ENCODE measurements at regions not wholly inside any gene's neighbourhood (a gene's known extent, or its start where the extent isn't known, plus 50 kb on each side); places are given as distances from the start of the nearest gene placed in this dataset.

GRCh38 chrX:25156323-25156722, 140.6 kb upstream of the ARX start:
- intact Hi-C loops (cut with DNase I): no loop called here
- Histone ChIP-seq H3K4me1 (no peaks in the 10 kb centered on the region), H3K27ac (no peak overlapping the region), H3K9me3 (no peaks in the 10 kb centered on the region), H3K36me3 (no peaks in the 10 kb centered on the region), H3K4me3 (no peak overlapping the region), H3K27me3 (no peaks in the 10 kb centered on the region)
- TF ChIP-seq CTCF (IDR thresholded peaks at IDR 0.05) (no peak), POLR2A (IDR thresholded peaks at IDR 0.05) (no peak)
- ATAC-seq (no peak), DNase-seq (no peak)
- 25% methylated on average over 3 of the region's 3 CpGs for WGBS (ENCODE audit: insufficient coverage, low coverage, low lambda C conversion rate, missing lambda C conversion rate)

- Histone ChIP-seq H3K27me3 (no peaks in the 10 kb centered on the region), H3K9me3 (no peaks in the 10 kb centered on the region), H3K27ac (no peak overlapping the region), H3K36me3 (no peaks in the 10 kb centered on the region), H3K4me3 (no peak overlapping the region), H3K4me1 (no peaks in the 10 kb centered on the region)
- ATAC-seq (no peak), DNase-seq (no peak)
- intact Hi-C loops (cut with DNase I): no loop called here
- TF ChIP-seq POLR2A (IDR thresholded peaks at IDR 0.05) (no peak), CTCF (IDR thresholded peaks at IDR 0.05) (no peak)
- WGBS (ENCODE audit: insufficient coverage, low coverage, low lambda C conversion rate, missing lambda C conversion rate): 47% methylated on average over 3 of the region's 3 CpGs
These were observed 138.4 kb upstream of the ARX start for GRCh38 chrX:25154168-25154567.

- no peak for TF ChIP-seq CTCF (IDR thresholded peaks at IDR 0.05)
- no peak for TF ChIP-seq POLR2A (IDR thresholded peaks at IDR 0.05)
- DNase-seq: no peak
- no peak overlapping the region for H3K27ac ChIP-seq
- H3K9me3 ChIP-seq: no peaks in the 10 kb centered on the region
- ATAC-seq: no peak
- 59% methylated on average over 2 of the region's 2 CpGs for WGBS (ENCODE audit: insufficient coverage, low coverage, low lambda C conversion rate, missing lambda C conversion rate)
- no peaks in the 10 kb centered on the region for H3K36me3 ChIP-seq
- intact Hi-C loops (cut with DNase I): no loop called here
- H3K4me3 ChIP-seq: no peak overlapping the region
- H3K4me1 ChIP-seq: no peaks in the 10 kb centered on the region
- H3K27me3 ChIP-seq: no peaks in the 10 kb centered on the region
These were observed 136.0 kb upstream of the ARX start for GRCh38 chrX:25151749-25152148.

GRCh38 chrX:25144043-25144940, 128.5 kb upstream of the ARX start:
- Histone ChIP-seq H3K36me3 (no peaks in the 10 kb centered on the region), H3K4me1 (no peaks in the 10 kb centered on the region), H3K4me3 (no peak overlapping the region), H3K27me3 (peaks cover 0 to 5% of the 10 kb centered on the region in 2 donors), H3K27ac (no peak overlapping the region), H3K9me3 (no peaks in the 10 kb centered on the region)
- peak in 2 of 3 donors; percentile 50 to 69 for DNase-seq
- TF ChIP-seq POLR2A (IDR thresholded peaks at IDR 0.05): no peak
- peak; percentile 70 to 84 (median 75) for TF ChIP-seq CTCF (IDR thresholded peaks at IDR 0.05)
- 18% methylated on average over 19 of the region's 19 CpGs for WGBS (ENCODE audit: insufficient coverage, low coverage, low lambda C conversion rate, missing lambda C conversion rate)
- intact Hi-C loops (cut with DNase I): loop anchor here in 1 of 2 donors (10.0 kb wide), 1 partner anchor 309 kb away; no protein-coding TSS in a partner anchor
- ATAC-seq: peak; percentile 65 to 82 (median 79)
